Astrocyte of the cerebellum (primary cell): ENCODE measurements at regions not wholly inside any gene's neighbourhood (a gene's known extent, or its start where the extent isn't known, plus 50 kb on each side); places are given as distances from the start of the nearest gene placed in this dataset.

Experiments
- DNase-seq: peaks from one replicate; pipeline ENCODE4 v3.0.0-alpha.2; 2011; ENCODE audit warnings: low read depth
- H3K4me3 ChIP-seq: 2 replicates; pipeline ENCODE4 v1.5.1; 2011; ENCODE audit warnings: mild to moderate bottlenecking, low read depth, low read length, moderate library complexity
- CTCF ChIP-seq: IDR thresholded peaks from 2 replicates; pipeline ENCODE4 v1.5.1; 2012; ENCODE audit warnings: low read length, low read depth, moderate library complexity, mild to moderate bottlenecking; ENCODE audit errors: missing control alignments
- in situ Hi-C: cut with HindIII; loops from 2 replicates; pipeline ENCODE4 v1.10.0; 2017; ENCODE audit warnings: low sequenced_read_pairs

- no peak for TF ChIP-seq CTCF
- in situ Hi-C loops: no loop called here
- DNase-seq: no peak
Measured at GRCh38 chr1:170460001-170460400, 72.0 kb upstream of the GORAB start.

GRCh38 chr1:170460414-170461155, 71.4 kb upstream of the GORAB start:
- no peak for DNase-seq
- no peak overlapping the region for H3K4me3 ChIP-seq
- no peak for TF ChIP-seq CTCF
- in situ Hi-C loops: no loop called here

More at GRCh38 chr1:170460001-170460400, 72.0 kb upstream of the GORAB start:
- no peak overlapping the region for H3K4me3 ChIP-seq

- in situ Hi-C loops: no loop called here
- DNase-seq: no peak
- H3K4me3 ChIP-seq: no peak overlapping the region
- no peak for TF ChIP-seq CTCF
Measured at GRCh38 chr1:170461291-170461747, 70.6 kb upstream of the GORAB start.

- peak; percentile 54 for DNase-seq
- H3K4me3 ChIP-seq: no peak overlapping the region
- in situ Hi-C loops: no loop called here
- no peak for TF ChIP-seq CTCF
Measured at GRCh38 chr1:170461762-170462384, 70.1 kb upstream of the GORAB start.

- no peak overlapping the region for H3K4me3 ChIP-seq
- no peak for TF ChIP-seq CTCF
- DNase-seq: no peak
- in situ Hi-C loops: no loop called here
Measured at GRCh38 chr1:170470121-170470520, 61.8 kb upstream of the GORAB start.

- no peak overlapping the region for H3K4me3 ChIP-seq
- no peak for TF ChIP-seq CTCF
- no peak for DNase-seq
- in situ Hi-C loops: no loop called here
Measured at GRCh38 chr1:170471398-170472053, 60.4 kb upstream of the GORAB start.
